Stimulated activated CD4-positive, alpha-beta T cell treated with anti-CD3 and anti-CD28 coated beads, Interleukin-1b, Interleukin-23, amount 100 ng/mL, for 24 hours (primary cell): ENCODE measurements at regions not wholly inside any gene's neighbourhood (a gene's known extent, or its start where the extent isn't known, plus 50 kb on each side); places are given as distances from the start of the nearest gene placed in this dataset.
"Not testable (repeated sequence)": the region's sequence is repeated elsewhere in the genome, so short reads cannot be mapped to it uniquely, and the experiment has no call there.

Source experiments
- DNase-seq, 4 experiments: peaks; one replicate each; pipeline ENCODE4 v3.0.0-alpha.2; 2020; ENCODE audit warnings: low read depth in 4 of 4, low spot score in 1 of 4

GRCh38 chr20:19890445-19891051 is 126.6 kb upstream of the NAA20 start:
- DNase-seq = no peak

- DNase-seq = no peak
Observed at GRCh38 chr20:19893356-19893755, 123.8 kb upstream of the NAA20 start.

GRCh38 chr20:19895761-19896160 is 121.4 kb upstream of the NAA20 start:
- DNase-seq = no peak

GRCh38 chr20:19897891-19898290 is 119.3 kb upstream of the NAA20 start:
- no peak for DNase-seq

- no peak for DNase-seq
Observed at GRCh38 chr20:19901226-19901625, 115.9 kb upstream of the NAA20 start.

GRCh38 chr20:19903168-19903811 is 113.9 kb upstream of the NAA20 start:
- DNase-seq = no peak

GRCh38 chr20:19907326-19908056 is 109.7 kb upstream of the NAA20 start:
- DNase-seq = no peak

- no peak for DNase-seq
Observed at GRCh38 chr20:19908576-19908975, 108.6 kb upstream of the NAA20 start.

- DNase-seq = no peak
Observed at GRCh38 chr20:19909725-19910124, 107.4 kb upstream of the NAA20 start.

GRCh38 chr20:19911810-19912382 is 105.3 kb upstream of the NAA20 start:
- DNase-seq = no peak

- no peak for DNase-seq
Observed at GRCh38 chr20:19913349-19913748, 103.8 kb upstream of the NAA20 start.

GRCh38 chr20:19913927-19914614 is 103.1 kb upstream of the NAA20 start:
- DNase-seq = no peak

- no peak for DNase-seq
Observed at GRCh38 chr20:19915111-19915798, 101.9 kb upstream of the NAA20 start.

GRCh38 chr20:19916531-19917485 is 100.4 kb upstream of the NAA20 start:
- no peak for DNase-seq

- no peak for DNase-seq
Observed at GRCh38 chr20:19918965-19919329, 98.2 kb upstream of the NAA20 start.

GRCh38 chr20:19920381-19921138 is 96.6 kb upstream of the NAA20 start:
- DNase-seq = no peak

- no peak for DNase-seq
Observed at GRCh38 chr20:19921284-19921793, 95.8 kb upstream of the NAA20 start.

- DNase-seq = not testable (repeated sequence)
Observed at GRCh38 chr20:19921829-19922228, 95.3 kb upstream of the NAA20 start.

GRCh38 chr20:19922716-19923115 is 94.4 kb upstream of the NAA20 start:
- no peak for DNase-seq
